Endodermal cell (in vitro differentiated cells): ENCODE measurements at regions not wholly inside any gene's neighbourhood (a gene's known extent, or its start where the extent isn't known, plus 50 kb on each side); places are given as distances from the start of the nearest gene placed in this dataset.
A peak's percentile ranks its signal among the peaks of the same experiment; 100 is the strongest.

Experiments
- DNase-seq: peaks from one replicate; pipeline ENCODE4 v3.0.0-alpha.2; 2017
- H3K27ac ChIP-seq: 2 replicates; pipeline ENCODE4 v1.5.1; 2013; ENCODE audit warnings: mild to moderate bottlenecking, low read depth, low read length, moderate library complexity
- H3K27me3 ChIP-seq: 2 replicates; pipeline ENCODE4 v1.6.1; 2013; ENCODE audit warnings: mild to moderate bottlenecking, low read length, moderate library complexity; ENCODE audit not compliant: insufficient read depth, control insufficient read depth, poor library complexity, severe bottlenecking
- H3K36me3 ChIP-seq: 2 replicates; pipeline ENCODE4 v1.7.0; 2013; ENCODE audit warnings: mild to moderate bottlenecking, low read length, moderate library complexity; ENCODE audit not compliant: control insufficient read depth, insufficient read depth
- H3K4me1 ChIP-seq: one replicate; pipeline ENCODE4 v1.7.0; 2013; ENCODE audit warnings: low read length; ENCODE audit not compliant: control insufficient read depth, insufficient read depth
- H3K4me3 ChIP-seq: 2 replicates; pipeline ENCODE4 v1.5.1; 2013; ENCODE audit warnings: mild to moderate bottlenecking, low read length, moderate library complexity
- H3K9ac ChIP-seq: 2 replicates; pipeline ENCODE4 v1.6.1; 2013; ENCODE audit warnings: mild to moderate bottlenecking, low read length, moderate library complexity; ENCODE audit not compliant: poor library complexity, severe bottlenecking; ENCODE audit errors: extremely low read depth
- H3K9me3 ChIP-seq: 2 replicates; pipeline ENCODE4 v1.6.1; 2013; ENCODE audit warnings: mild to moderate bottlenecking, low read length, moderate library complexity; ENCODE audit not compliant: control insufficient read depth
- H3K27ac Mint-ChIP-seq: 2 replicates; pipeline ENCODE4 v1.8.0; 2020; ENCODE audit warnings: mixed read lengths
- H3K27me3 Mint-ChIP-seq: 2 replicates; pipeline ENCODE4 v1.8.0; 2021; ENCODE audit warnings: mild to moderate bottlenecking, mixed read lengths; ENCODE audit not compliant: insufficient read depth
- H3K36me3 Mint-ChIP-seq: 2 replicates; pipeline ENCODE4 v1.8.0; 2020; ENCODE audit warnings: low read depth, mixed read lengths
- H3K4me1 Mint-ChIP-seq: 2 replicates; pipeline ENCODE4 v1.8.0; 2020; ENCODE audit warnings: mixed read lengths
- H3K4me3 Mint-ChIP-seq: 2 replicates; pipeline ENCODE4 v1.8.0; 2020; ENCODE audit warnings: mild to moderate bottlenecking, moderate library complexity, mixed read lengths
- H3K9me3 Mint-ChIP-seq: 2 replicates; pipeline ENCODE4 v1.8.0; 2020; ENCODE audit warnings: mild to moderate bottlenecking, mixed read lengths
- WGBS, 2 experiments: methylation state at CpG; one replicate each; pipeline versions ENCODE4 v1.1.5 to v1.1.7; 2013; ENCODE audit warnings: missing lambda C conversion rate in 2 of 2, mixed read lengths in 1 of 2; ENCODE audit not compliant: insufficient coverage in 1 of 2, insufficient read length in 1 of 2; 5-methylcytosine and 5-hydroxymethylcytosine counted together
- TF ChIP-seq, protein P1 (sequence below): fragments of 200-600 bp; sonication (generic); conservative IDR thresholded peaks from 2 replicates; pipeline ENCODE4 v1.5.0; 2021; ENCODE audit warnings: antibody characterized with exemption, mild to moderate bottlenecking

DNA sequence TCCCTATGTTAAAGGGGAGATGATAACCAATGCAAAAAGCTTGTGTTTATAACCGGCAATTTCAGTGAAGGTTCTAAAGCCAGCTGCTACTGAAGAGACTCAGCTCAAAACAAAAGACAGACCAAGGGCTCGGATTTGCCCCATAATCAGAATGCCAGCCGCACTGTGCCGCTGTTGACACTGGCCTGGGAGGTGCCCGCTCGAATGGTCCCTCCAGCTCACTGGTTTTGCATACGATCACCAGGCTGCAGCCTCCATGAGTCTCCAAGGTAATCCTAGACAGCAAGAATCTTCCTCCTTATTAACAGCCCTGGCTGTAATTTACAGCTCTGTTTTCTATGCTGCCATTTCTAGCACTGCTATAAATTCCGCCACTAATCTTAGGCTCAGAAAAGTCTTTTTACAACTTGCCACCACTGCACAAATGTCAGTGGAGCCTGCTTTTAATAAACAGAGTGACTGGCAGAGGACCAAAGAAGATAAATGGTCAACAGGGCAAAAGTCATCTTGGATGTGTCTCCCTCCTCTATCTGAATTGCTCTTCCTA lies 155.7 kb upstream of the SH3BP4 start:
- DNase-seq: no peak
- Histone ChIP-seq H3K9ac (no peak overlapping the region), H3K9me3 (no peaks in the 10 kb centered on the region), H3K36me3 (no peaks in the 10 kb centered on the region), H3K27ac (peak overlapping the region; percentile 30), H3K4me3 (no peak overlapping the region), H3K4me1 (no peaks in the 10 kb centered on the region), H3K27me3 (no peaks in the 10 kb centered on the region)
- Mint-ChIP-seq H3K4me3 (no peak overlapping the region), H3K27me3 (no peaks in the 10 kb centered on the region), H3K4me1 (peaks cover 4% of the 10 kb centered on the region), H3K36me3 (no peaks in the 10 kb centered on the region), H3K9me3 (no peaks in the 10 kb centered on the region), H3K27ac (no peak overlapping the region)
- TF ChIP-seq, protein P1, sequence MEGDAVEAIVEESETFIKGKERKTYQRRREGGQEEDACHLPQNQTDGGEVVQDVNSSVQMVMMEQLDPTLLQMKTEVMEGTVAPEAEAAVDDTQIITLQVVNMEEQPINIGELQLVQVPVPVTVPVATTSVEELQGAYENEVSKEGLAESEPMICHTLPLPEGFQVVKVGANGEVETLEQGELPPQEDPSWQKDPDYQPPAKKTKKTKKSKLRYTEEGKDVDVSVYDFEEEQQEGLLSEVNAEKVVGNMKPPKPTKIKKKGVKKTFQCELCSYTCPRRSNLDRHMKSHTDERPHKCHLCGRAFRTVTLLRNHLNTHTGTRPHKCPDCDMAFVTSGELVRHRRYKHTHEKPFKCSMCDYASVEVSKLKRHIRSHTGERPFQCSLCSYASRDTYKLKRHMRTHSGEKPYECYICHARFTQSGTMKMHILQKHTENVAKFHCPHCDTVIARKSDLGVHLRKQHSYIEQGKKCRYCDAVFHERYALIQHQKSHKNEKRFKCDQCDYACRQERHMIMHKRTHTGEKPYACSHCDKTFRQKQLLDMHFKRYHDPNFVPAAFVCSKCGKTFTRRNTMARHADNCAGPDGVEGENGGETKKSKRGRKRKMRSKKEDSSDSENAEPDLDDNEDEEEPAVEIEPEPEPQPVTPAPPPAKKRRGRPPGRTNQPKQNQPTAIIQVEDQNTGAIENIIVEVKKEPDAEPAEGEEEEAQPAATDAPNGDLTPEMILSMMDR: no peak
- 86 to 95% methylated on average over 7 to 8 of the region's 8 CpGs for WGBS, 2 experiments

DNA sequence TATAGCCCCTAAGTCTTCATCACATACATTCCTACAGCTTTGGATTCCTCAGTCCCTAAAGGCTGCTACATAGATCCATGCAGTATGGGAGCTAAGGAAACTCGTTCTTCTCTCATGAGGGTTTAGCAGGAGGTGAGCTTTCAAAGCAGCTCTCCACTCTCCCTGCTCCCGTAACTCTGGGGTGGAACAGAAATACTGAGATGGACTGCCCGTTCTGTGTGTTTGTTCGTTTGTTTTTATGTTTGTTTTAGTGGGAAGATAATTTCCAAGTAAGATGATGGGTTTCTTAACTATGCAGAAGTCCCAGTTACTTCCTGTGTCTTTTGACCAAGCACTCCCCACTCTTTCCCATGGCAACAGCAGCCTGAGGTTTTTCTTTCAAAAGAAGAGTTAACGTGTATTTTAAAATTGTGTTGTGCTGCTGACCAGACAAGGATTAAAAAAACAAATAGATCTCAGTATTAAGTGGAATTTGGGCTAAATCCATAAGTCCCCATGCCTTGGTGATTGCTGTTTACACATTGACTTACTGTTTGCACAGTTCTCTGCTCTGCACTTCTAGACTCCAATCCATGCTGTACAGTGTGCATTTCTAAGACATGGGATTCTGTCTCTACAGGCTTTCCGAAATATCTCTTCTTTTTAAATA lies 156.4 kb upstream of the SH3BP4 start:
- no peak overlapping the region for H3K27ac Mint-ChIP-seq
- H3K36me3 ChIP-seq: no peaks in the 10 kb centered on the region
- H3K27me3 ChIP-seq: no peaks in the 10 kb centered on the region
- no peak overlapping the region for H3K9ac ChIP-seq
- WGBS, 2 experiments: 74 to 87% methylated on average over 4 to 6 of the region's 6 CpGs
- H3K27me3 Mint-ChIP-seq: no peaks in the 10 kb centered on the region
- no peaks in the 10 kb centered on the region for H3K9me3 ChIP-seq
- no peak overlapping the region for H3K4me3 Mint-ChIP-seq
- no peaks in the 10 kb centered on the region for H3K4me1 Mint-ChIP-seq
- DNase-seq: no peak
- no peaks in the 10 kb centered on the region for H3K9me3 Mint-ChIP-seq
- H3K36me3 Mint-ChIP-seq: no peaks in the 10 kb centered on the region
- H3K4me1 ChIP-seq: no peaks in the 10 kb centered on the region
- peak overlapping the region; percentile 30 for H3K27ac ChIP-seq
- H3K4me3 ChIP-seq: no peak overlapping the region
- TF ChIP-seq, protein P1: no peak

DNA sequence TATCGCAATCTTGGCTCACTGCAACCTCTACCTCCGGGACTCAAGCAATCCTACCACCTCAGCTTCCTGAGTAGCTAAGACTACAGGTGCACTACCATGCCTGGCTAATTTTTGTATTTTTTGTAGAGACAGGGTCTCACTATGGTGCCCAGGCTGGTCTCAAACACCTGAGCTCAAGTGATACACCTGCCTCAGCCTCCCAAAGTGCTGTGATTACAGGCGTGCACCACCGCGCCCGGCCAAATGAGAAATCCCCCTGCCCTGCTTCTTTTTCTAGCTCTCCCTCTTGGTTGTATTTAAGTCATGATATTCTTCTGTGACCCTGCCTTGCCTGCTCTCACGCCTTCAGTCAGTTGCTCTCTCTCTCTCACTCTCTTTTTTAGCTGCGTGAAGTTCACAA lies 157.0 kb upstream of the SH3BP4 start:
- no peaks in the 10 kb centered on the region for H3K4me1 ChIP-seq
- no peaks in the 10 kb centered on the region for H3K9me3 Mint-ChIP-seq
- H3K27me3 Mint-ChIP-seq: peaks cover 2% of the 10 kb centered on the region
- no peaks in the 10 kb centered on the region for H3K27me3 ChIP-seq
- no peak overlapping the region for H3K4me3 Mint-ChIP-seq
- 82 to 94% methylated on average over 5 to 8 of the region's 8 CpGs for WGBS, 2 experiments
- H3K36me3 Mint-ChIP-seq: no peaks in the 10 kb centered on the region
- no peaks in the 10 kb centered on the region for H3K36me3 ChIP-seq
- H3K4me3 ChIP-seq: no peak overlapping the region
- H3K27ac ChIP-seq: peak overlapping the region; percentile 30
- H3K27ac Mint-ChIP-seq: no peak overlapping the region
- H3K4me1 Mint-ChIP-seq: no peaks in the 10 kb centered on the region
- no peaks in the 10 kb centered on the region for H3K9me3 ChIP-seq
- DNase-seq: no peak
- H3K9ac ChIP-seq: no peak overlapping the region
- TF ChIP-seq, protein P1: no peak
